Stimulated activated CD4-positive, alpha-beta T cell treated with anti-CD3 and anti-CD28 coated beads, Interleukin-15, amount 100 ng/mL, for 48 hours (primary cell): ENCODE measurements at regions not wholly inside any gene's neighbourhood (a gene's known extent, or its start where the extent isn't known, plus 50 kb on each side); places are given as distances from the start of the nearest gene placed in this dataset.

Experiments
- DNase-seq, 2 donors: peaks; one replicate each; pipeline ENCODE4 v3.0.0-alpha.2; 2020; ENCODE audit warnings: low read depth in 2 of 2

GRCh38 chr2:122105877-122106206, 350.4 kb downstream of the TSN start:
- DNase-seq: no peak

GRCh38 chr2:122108186-122108585, 352.7 kb downstream of the TSN start:
- no peak for DNase-seq

- no peak for DNase-seq
Observed at GRCh38 chr2:122112216-122113005, 357.0 kb downstream of the TSN start.

GRCh38 chr2:122114421-122114820, 359.0 kb downstream of the TSN start:
- DNase-seq: no peak

- no peak for DNase-seq
Observed at GRCh38 chr2:122117371-122117770, 361.9 kb downstream of the TSN start.

- DNase-seq: no peak
Observed at GRCh38 chr2:122129399-122129798, 373.9 kb downstream of the TSN start.

- DNase-seq: no peak
Observed at GRCh38 chr2:122132147-122132691, 376.8 kb downstream of the TSN start.

GRCh38 chr2:122135021-122135937, 379.8 kb downstream of the TSN start:
- DNase-seq: no peak

GRCh38 chr2:122136056-122136455, 380.6 kb downstream of the TSN start:
- DNase-seq: no peak

- no peak for DNase-seq
Observed at GRCh38 chr2:122138561-122138960, 383.1 kb downstream of the TSN start.

GRCh38 chr2:122139739-122140420, 384.4 kb downstream of the TSN start:
- DNase-seq: no peak

- no peak for DNase-seq
Observed at GRCh38 chr2:122144884-122145283, 389.4 kb downstream of the TSN start.

- DNase-seq: no peak
Observed at GRCh38 chr2:122145856-122146255, 390.4 kb downstream of the TSN start.

- DNase-seq: no peak
Observed at GRCh38 chr2:122148128-122148767, 392.8 kb downstream of the TSN start.

- no peak for DNase-seq
Observed at GRCh38 chr2:122150524-122151280, 395.3 kb downstream of the TSN start.

GRCh38 chr2:122152571-122152970, 397.1 kb downstream of the TSN start:
- no peak for DNase-seq

- DNase-seq: no peak
Observed at GRCh38 chr2:122156176-122156890, 400.9 kb downstream of the TSN start.

- no peak for DNase-seq
Observed at GRCh38 chr2:122157158-122157557, 401.7 kb downstream of the TSN start.

GRCh38 chr2:122163617-122164016, 408.2 kb downstream of the TSN start:
- no peak for DNase-seq

- DNase-seq: no peak
Observed at GRCh38 chr2:122164964-122165363, 409.5 kb downstream of the TSN start.
